ENCODE measurements at regions not wholly inside any gene's neighbourhood (a gene's known extent, or its start where the extent isn't known, plus 50 kb on each side); places are given as distances from the start of the nearest gene placed in this dataset.

GRCh38 chr6:25054469-25054868, 118.7 kb upstream of the RIPOR2 start:
- no peak overlapping the region for H3K27ac ChIP-seq

GRCh38 chr6:25056130-25056529, 120.4 kb upstream of the RIPOR2 start:
- no peak overlapping the region for H3K27ac ChIP-seq
- TF ChIP-seq, protein P1, sequence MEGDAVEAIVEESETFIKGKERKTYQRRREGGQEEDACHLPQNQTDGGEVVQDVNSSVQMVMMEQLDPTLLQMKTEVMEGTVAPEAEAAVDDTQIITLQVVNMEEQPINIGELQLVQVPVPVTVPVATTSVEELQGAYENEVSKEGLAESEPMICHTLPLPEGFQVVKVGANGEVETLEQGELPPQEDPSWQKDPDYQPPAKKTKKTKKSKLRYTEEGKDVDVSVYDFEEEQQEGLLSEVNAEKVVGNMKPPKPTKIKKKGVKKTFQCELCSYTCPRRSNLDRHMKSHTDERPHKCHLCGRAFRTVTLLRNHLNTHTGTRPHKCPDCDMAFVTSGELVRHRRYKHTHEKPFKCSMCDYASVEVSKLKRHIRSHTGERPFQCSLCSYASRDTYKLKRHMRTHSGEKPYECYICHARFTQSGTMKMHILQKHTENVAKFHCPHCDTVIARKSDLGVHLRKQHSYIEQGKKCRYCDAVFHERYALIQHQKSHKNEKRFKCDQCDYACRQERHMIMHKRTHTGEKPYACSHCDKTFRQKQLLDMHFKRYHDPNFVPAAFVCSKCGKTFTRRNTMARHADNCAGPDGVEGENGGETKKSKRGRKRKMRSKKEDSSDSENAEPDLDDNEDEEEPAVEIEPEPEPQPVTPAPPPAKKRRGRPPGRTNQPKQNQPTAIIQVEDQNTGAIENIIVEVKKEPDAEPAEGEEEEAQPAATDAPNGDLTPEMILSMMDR (IDR thresholded peaks at IDR 0.05) = no peak
- no peak for TF ChIP-seq ZFX (IDR thresholded peaks at IDR 0.05; ENCODE audit: borderline replicate concordance)

More at GRCh38 chr6:25054469-25054868, 118.7 kb upstream of the RIPOR2 start:
- TF ChIP-seq, protein P1 (IDR thresholded peaks at IDR 0.05) = no peak
- TF ChIP-seq ZFX (IDR thresholded peaks at IDR 0.05; ENCODE audit: borderline replicate concordance) = no peak

- no peak overlapping the region for H3K27ac ChIP-seq
- no peak for TF ChIP-seq ZFX (IDR thresholded peaks at IDR 0.05; ENCODE audit: borderline replicate concordance)
- TF ChIP-seq, protein P1 (IDR thresholded peaks at IDR 0.05) = no peak
Measured at GRCh38 chr6:25057111-25057905, 121.5 kb upstream of the RIPOR2 start.

DNA sequence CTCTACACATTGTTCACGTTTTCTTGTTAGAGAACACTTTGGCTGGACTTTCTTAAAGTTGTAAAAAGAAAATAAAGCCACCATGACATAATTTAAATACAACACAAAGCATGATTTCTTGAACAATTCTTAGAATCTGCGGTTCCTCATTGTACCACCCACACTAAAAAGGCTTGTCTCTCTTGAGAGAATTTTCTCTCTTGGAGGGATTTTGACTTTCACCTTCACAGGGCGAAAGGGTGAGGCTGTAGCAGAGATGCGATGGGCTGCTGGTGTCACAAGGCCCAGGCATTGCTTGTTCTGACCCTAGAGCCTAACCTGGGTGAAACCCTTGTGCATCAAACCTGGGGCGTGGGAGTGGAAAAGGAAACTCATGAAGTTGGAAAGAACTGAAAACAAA, 122.7 kb upstream of the RIPOR2 start:
- no peak overlapping the region for H3K27ac ChIP-seq
- TF ChIP-seq ZFX (IDR thresholded peaks at IDR 0.05; ENCODE audit: borderline replicate concordance) = no peak
- TF ChIP-seq, protein P1 (IDR thresholded peaks at IDR 0.05) = no peak

- TF ChIP-seq ZFX (IDR thresholded peaks at IDR 0.05; ENCODE audit: borderline replicate concordance) = no peak
- TF ChIP-seq, protein P1 (IDR thresholded peaks at IDR 0.05) = no peak
- no peak overlapping the region for H3K27ac ChIP-seq
Measured at GRCh38 chr6:25058941-25059340, 123.2 kb upstream of the RIPOR2 start.

- no peak for TF ChIP-seq ZFX (IDR thresholded peaks at IDR 0.05; ENCODE audit: borderline replicate concordance)
- TF ChIP-seq, protein P1 (IDR thresholded peaks at IDR 0.05) = no peak
- H3K27ac ChIP-seq = no peak overlapping the region
Measured at GRCh38 chr6:25060522-25060921, 124.8 kb upstream of the RIPOR2 start.

DNA sequence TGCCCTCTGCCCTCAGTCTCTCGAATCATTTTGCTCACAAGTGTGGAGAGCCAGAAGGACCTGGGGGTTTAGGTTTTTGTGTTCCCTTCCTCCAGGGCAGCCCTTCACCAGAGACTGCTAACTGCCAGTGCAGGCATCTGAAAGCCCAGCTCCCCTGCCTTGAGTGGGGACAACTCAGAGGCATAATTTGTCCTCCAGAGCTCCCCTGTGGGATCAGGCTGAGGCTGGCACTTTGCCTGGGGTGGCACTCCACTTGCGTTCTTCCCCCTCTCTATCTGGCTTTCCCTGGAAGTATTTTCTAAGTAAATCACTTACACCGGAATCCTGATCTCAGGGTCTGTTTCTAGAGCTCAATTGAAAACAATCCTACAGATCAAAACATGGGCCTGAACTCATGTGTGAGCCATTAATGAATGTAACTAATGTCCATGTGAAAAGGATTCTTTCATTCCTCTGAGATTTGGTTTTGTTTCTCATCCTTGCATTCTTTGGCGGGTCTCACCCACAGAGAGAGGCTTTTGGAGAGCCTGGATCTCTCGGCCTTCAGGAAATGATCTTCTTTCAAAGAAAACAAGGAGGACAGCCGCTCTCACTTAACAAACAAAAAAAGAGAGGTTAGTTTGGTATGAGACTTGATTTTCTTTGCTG, 125.7 kb upstream of the RIPOR2 start:
- no peak for TF ChIP-seq ZFX (IDR thresholded peaks at IDR 0.05; ENCODE audit: borderline replicate concordance)
- TF ChIP-seq, protein P1 (IDR thresholded peaks at IDR 0.05) = no peak
- H3K27ac ChIP-seq = no peak overlapping the region
